Fibroblast of villous mesenchyme (primary cell): ENCODE measurements at regions not wholly inside any gene's neighbourhood (a gene's known extent, or its start where the extent isn't known, plus 50 kb on each side); places are given as distances from the start of the nearest gene placed in this dataset.

Experiments used
- DNase-seq: peaks from one replicate; pipeline ENCODE4 v3.0.0-alpha.2; 2010; ENCODE audit warnings: low read depth
- H3K4me3 ChIP-seq: 2 replicates; pipeline ENCODE4 v1.5.1; 2011; ENCODE audit warnings: low read depth, mild to moderate bottlenecking, low read length
- TF ChIP-seq, protein P1 (sequence below): IDR thresholded peaks from 2 replicates; pipeline ENCODE4 v1.5.1; 2012; ENCODE audit warnings: low read depth, mild to moderate bottlenecking, low read length; ENCODE audit not compliant: insufficient read depth

DNA sequence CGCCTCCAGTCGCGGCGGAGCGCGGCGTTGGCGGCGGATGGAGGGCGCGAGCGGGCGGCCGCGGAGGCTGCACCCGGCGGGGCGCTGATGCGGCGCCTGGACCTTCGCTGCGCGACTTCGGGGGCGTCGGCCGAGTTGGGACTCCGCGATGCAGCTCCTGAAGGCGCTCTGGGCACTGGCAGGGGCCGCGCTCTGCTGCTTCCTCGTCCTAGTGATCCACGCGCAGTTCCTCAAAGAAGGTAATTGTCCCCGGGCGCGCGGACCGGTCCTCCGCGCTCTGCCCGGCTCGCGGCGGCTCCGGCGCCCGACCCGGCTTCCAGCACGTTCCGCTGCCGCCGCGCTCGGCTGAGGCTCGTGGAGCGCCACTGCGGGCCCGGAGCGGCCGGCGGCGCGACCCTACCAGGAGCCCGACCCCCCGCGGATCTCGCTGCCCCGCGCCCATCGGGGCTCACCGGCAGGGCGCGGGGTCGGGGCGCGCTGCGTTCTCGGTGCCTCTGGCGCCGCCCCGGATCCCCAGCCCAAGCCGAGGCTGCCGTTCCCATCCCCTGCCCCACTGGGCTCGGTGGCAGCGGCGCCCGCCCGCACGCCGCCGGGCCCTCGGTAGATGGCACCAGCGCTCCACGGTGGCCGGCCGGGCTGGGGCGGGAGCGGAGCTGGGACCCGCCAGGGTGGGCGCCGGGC is 1251.2 kb downstream of the BRD1 start:
- H3K4me3 ChIP-seq, result no peak overlapping the region
- no peak for DNase-seq
- TF ChIP-seq, protein P1, sequence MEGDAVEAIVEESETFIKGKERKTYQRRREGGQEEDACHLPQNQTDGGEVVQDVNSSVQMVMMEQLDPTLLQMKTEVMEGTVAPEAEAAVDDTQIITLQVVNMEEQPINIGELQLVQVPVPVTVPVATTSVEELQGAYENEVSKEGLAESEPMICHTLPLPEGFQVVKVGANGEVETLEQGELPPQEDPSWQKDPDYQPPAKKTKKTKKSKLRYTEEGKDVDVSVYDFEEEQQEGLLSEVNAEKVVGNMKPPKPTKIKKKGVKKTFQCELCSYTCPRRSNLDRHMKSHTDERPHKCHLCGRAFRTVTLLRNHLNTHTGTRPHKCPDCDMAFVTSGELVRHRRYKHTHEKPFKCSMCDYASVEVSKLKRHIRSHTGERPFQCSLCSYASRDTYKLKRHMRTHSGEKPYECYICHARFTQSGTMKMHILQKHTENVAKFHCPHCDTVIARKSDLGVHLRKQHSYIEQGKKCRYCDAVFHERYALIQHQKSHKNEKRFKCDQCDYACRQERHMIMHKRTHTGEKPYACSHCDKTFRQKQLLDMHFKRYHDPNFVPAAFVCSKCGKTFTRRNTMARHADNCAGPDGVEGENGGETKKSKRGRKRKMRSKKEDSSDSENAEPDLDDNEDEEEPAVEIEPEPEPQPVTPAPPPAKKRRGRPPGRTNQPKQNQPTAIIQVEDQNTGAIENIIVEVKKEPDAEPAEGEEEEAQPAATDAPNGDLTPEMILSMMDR, result no peak

DNA sequence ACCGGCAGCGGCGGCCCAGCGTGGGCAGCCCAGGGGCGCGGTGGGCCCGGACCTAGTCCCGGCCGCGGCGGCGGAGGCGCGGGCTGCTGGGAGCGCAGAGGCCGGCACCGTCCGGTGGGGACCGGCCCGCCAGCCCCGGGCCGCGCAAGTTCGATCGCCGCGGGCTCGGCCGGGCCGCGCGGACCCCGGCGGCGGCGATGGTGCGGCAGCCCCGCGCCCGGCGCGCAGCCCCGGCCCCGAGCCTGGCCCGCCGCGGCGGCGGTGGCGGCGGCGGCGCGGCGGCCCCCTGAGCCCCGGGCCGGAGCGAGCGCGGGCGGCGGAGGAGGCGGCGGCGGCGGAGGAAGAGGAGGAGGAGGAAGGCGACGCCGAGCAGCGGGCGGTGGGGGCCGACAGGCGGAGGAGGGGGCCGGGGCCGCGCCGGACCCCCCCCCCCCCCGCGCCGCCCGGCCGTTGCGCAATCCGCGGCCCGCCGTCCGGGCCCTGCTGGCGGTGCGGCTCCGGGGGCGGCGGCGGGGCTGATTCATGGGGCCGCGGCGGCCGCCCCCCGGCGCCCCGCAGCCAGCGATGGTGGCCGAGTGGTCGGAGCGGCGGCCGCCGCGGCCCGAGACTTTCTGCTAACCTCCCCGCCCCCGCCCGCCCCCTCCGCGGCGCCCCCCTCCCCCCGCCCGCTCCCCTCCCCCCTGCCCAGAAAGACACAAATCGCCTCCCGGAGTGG is 1251.9 kb downstream of the BRD1 start:
- TF ChIP-seq, protein P1, result no peak
- H3K4me3 ChIP-seq, result no peak overlapping the region
- no peak for DNase-seq

DNA sequence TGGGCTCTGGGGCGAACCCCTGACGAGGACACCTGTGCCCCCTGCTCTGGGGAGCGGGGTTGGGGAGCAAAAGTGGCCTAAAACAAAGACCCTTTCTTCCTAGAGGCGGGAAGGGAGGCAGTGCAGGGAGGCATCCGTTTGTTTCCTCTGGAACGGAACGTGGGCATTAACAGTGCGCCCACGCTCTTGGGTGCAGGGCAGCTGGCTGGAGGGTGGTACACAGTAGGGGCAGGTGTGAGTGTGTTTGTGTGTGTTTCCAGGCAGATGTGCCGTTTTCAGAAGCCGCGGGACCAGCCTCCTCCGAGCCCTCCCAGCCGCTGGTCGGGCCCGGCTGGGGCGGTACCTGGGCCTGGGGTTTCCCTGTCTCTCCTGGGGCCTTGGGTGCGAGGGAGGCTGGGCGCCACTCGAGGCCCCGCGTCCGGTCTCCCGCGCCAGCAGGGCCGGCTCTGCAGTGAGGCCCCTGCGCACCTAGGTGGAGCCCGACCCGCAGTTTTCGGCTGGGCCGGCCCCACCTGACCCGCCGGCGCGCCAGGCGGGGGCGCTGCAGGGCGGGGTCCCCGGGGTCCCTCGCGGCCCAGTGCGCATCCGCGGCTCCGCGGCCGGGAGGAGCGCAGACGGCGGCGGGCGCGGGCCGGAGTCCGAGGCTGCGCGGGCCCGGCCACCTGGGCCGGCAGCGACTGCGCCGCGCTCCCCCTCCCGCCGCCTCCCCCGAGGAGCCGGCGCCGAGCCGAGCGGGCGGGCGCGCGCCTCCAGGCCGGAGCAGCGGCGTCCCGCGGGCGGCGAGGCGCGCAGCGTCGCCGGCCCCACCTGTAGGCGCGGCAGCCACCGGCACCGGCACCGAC is 1252.7 kb downstream of the BRD1 start:
- TF ChIP-seq, protein P1, result no peak
- DNase-seq, result no peak
- H3K4me3 ChIP-seq, result no peak overlapping the region

DNA sequence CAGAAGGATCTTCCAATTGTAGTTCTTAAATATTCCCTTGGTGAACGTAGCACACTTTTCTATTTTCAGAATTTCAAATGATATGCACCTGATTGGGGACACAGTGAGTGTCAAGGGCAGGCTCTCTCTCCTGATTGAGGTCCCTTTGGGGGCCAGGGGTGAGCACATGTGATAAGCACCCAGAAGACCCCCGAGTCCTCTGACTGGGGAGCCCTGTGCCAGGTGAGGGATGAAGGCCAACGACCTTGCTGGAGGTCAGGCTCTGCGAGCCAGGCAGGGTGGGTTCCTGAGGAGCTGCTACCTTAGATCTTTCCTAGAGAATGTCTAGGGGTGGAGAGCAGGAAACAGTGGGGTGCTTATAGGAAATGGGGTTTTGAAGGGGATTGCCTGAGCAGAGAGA is 1253.9 kb downstream of the BRD1 start:
- H3K4me3 ChIP-seq, result no peak overlapping the region
- no peak for DNase-seq
- TF ChIP-seq, protein P1, result no peak

DNA sequence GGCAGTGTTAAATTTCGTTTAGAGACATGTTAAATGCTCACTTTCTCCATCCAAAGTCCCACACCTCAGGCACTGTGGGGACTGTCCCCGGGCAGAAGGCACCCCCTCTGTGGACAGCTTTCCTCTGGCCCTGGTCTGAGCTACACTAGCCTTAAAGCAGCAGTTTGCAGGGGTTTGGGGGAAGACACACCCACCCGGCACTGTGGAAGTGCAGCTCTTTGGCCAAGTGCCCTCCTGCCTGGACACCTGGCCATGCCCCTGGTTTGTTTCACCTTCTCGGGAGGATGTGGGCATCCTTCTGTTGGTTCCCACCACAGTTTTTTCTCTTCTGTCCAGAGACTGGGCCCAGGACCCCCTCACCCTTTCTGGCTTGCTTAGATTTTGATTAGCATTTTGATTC is 1254.7 kb downstream of the BRD1 start:
- DNase-seq, result no peak
- no peak overlapping the region for H3K4me3 ChIP-seq
- TF ChIP-seq, protein P1, result no peak

DNA sequence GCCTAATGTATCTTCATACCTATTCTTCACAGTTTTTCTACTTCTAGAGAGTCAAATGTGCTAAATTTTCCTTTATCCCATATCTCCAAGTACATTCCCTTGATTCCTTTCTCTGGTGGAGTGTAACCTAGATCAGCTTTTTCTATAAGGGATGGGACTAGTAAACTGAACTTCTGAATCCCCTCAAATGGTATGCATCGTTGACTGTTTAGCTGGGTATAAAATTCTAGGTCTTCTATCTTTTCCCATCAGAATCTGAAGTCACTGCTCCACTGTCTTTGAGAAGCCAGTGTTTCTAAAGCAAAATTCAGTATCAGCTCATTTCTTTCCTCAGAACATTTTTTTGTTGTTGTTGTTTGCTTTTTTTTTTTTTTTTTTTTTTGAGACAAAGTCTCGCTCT is 1256.8 kb downstream of the BRD1 start:
- H3K4me3 ChIP-seq, result no peak overlapping the region
- no peak for DNase-seq
- TF ChIP-seq, protein P1, result no peak
